ENCODE measurements at regions not wholly inside any gene's neighbourhood (a gene's known extent, or its start where the extent isn't known, plus 50 kb on each side); places are given as distances from the start of the nearest gene placed in this dataset.

- ChIA-PET CTCF (interaction anchor here (1.2 kb wide), 1 partner anchor 9 kb away, joined by 3 read pairs; no protein-coding TSS in a partner anchor), POLR2A (no interaction called here)
- intact Hi-C loops (cut with micrococcal nuclease; ENCODE audit: unreplicated experiment) (no loop called here), in situ Hi-C loops (cut with HindIII; ENCODE audit: low pct_unique_long_range_greater_than_20kb, low sequenced_read_pairs) (no loop called here)
- no peak for DNase-seq (ENCODE audit: low read depth, low spot score)
- 0 out of 2 replicates have a peak, but pooled peaks cover 2% of the 10 kb centered on the region for H3K27me3 ChIP-seq (ENCODE audit: control insufficient read depth, insufficient read depth, low read length)
- H3K27ac ChIP-seq (ENCODE audit: low read length) = peak overlapping the region; percentile 5; the same call in 1 of the 2 replicates
- no TSS peak for BruUV-seq (replicated peaks)
- no peak for ATAC-seq
- no peaks in the 10 kb centered on the region for H3K9me3 ChIP-seq (ENCODE audit: control insufficient read depth, insufficient read depth, low read depth, low read length)
- no peaks in the 10 kb centered on the region for H3K36me3 ChIP-seq (ENCODE audit: control insufficient read depth, insufficient read depth, low read length)
- H3K4me3 ChIP-seq (ENCODE audit: low read depth in 2 of 2, low read length in 2 of 2) = no peak overlapping the region
- no peak for TF ChIP-seq SIN3A (IDR thresholded peaks at IDR 0.05; ENCODE audit: borderline replicate concordance, insufficient read depth, low read depth, low read length)
- TF ChIP-seq CTCF (IDR thresholded peaks at IDR 0.05) = no peak
- no peak for TF ChIP-seq POLR2AphosphoS5 (IDR thresholded peaks at IDR 0.05; ENCODE audit: low read depth, low read length)
- no peak for TF ChIP-seq REST (IDR thresholded peaks at IDR 0.05; ENCODE audit: insufficient read depth in 1 of 2, low read depth in 2 of 2, low read length in 1 of 2)
- TF ChIP-seq TCF7L2 (IDR thresholded peaks at IDR 0.05; ENCODE audit: low read depth, low read length) = no peak
- peaks cover 22% of the 10 kb centered on the region for H3K4me1 ChIP-seq (ENCODE audit: control insufficient read depth, insufficient read depth, low read length)
These were observed 148.0 kb downstream of the RPLP1 start for GRCh38 chr15:69600556-69601085.

DNA sequence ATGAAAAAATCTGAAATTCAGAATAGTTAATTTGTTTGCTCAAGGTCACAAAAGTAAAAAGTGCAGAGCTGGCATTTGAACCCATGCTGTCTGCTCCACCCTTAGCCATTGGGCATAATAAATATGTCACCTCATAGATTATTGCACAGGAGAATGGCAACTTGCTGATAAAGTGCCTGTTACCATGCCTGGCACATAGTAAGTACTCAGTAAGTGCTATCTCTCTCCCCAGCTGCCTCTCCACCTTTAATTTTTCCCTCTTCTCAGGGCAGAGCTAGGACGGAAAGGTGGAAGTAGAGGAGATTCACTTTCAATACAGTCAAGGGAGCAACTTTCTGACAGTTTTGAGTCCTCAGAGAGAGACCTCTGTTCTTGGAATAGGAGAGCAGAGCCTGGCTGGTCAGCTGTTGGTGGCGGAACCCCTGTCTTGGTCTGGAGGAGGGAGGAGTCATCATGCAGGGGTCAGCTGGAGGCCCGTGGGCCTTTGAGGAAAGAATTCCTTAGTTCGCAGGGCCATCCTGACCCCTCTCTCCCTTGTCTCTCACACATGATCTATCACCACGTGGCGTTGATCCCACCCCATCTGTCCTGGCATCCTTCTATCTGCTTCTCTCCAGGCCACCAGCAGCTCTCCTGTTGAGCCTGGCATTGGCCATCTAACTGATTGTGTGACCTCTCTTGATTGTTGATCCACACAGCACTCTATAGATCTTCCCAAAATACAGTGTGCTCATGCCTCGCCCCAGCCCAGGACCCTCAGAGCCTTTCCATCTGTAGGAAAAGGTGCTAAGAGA is 149.3 kb downstream of the RPLP1 start:
- H3K36me3 ChIP-seq (ENCODE audit: control insufficient read depth, insufficient read depth, low read length) = no peaks in the 10 kb centered on the region
- no peaks in the 10 kb centered on the region for H3K9me3 ChIP-seq (ENCODE audit: control insufficient read depth, insufficient read depth, low read depth, low read length)
- in situ Hi-C loops (cut with HindIII; ENCODE audit: low pct_unique_long_range_greater_than_20kb, low sequenced_read_pairs) (no loop called here), intact Hi-C loops (cut with micrococcal nuclease; ENCODE audit: unreplicated experiment) (no loop called here)
- DNase-seq (ENCODE audit: low read depth, low spot score) (no peak), ATAC-seq (no peak)
- no peak overlapping the region; the same call in 1 of the 2 replicates for H3K27ac ChIP-seq (ENCODE audit: low read length)
- BruUV-seq (replicated peaks) = no TSS peak
- no peak overlapping the region for H3K4me3 ChIP-seq (ENCODE audit: low read depth in 2 of 2, low read length in 2 of 2)
- ChIA-PET POLR2A (no interaction called here), CTCF (no interaction called here)
- no peak for TF ChIP-seq TCF7L2 (IDR thresholded peaks at IDR 0.05; ENCODE audit: low read depth, low read length)
- no peak for TF ChIP-seq SIN3A (IDR thresholded peaks at IDR 0.05; ENCODE audit: borderline replicate concordance, insufficient read depth, low read depth, low read length)
- TF ChIP-seq REST (IDR thresholded peaks at IDR 0.05; ENCODE audit: insufficient read depth in 1 of 2, low read depth in 2 of 2, low read length in 1 of 2) = no peak
- TF ChIP-seq CTCF (IDR thresholded peaks at IDR 0.05) = no peak
- no peak for TF ChIP-seq POLR2AphosphoS5 (IDR thresholded peaks at IDR 0.05; ENCODE audit: low read depth, low read length)
- H3K4me1 ChIP-seq (ENCODE audit: control insufficient read depth, insufficient read depth, low read length) = peaks cover 14% of the 10 kb centered on the region
- 0 out of 2 replicates have a peak, but pooled peaks cover 2% of the 10 kb centered on the region for H3K27me3 ChIP-seq (ENCODE audit: control insufficient read depth, insufficient read depth, low read length)
